GM10266 (cell line): ENCODE measurements at regions not wholly inside any gene's neighbourhood (a gene's known extent, or its start where the extent isn't known, plus 50 kb on each side); places are given as distances from the start of the nearest gene placed in this dataset.
A peak's percentile ranks its signal among the peaks of the same experiment; 100 is the strongest.

Source experiments
- DNase-seq: peaks from one replicate; pipeline ENCODE4 v3.0.0; 2012; ENCODE audit errors: extremely low spot score
- TF ChIP-seq, protein P1 (sequence below): IDR thresholded peaks from 2 replicates; pipeline ENCODE4 v1.5.1; 2012; ENCODE audit warnings: mild to moderate bottlenecking, low read depth; ENCODE audit not compliant: control insufficient read depth, insufficient read depth; ENCODE audit errors: missing control alignments

DNA sequence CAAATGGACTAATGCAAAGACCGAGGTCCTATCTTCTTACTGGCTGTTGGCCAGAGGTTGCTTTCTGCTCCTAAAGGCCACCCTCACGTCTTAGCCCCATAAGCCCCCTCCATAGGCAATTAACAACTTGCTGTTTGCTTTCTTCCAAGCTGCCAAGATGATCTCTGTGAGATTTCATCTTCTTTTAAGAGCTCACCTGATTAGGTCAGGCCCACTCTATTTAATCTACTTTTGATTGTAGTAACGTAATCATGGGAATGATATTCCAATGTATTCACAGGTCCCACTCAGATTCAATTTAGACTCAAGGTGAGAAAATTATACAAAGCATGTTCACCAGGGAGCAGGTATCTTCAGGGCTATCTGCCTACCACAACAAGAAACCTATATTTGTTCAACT lies 84.4 kb upstream of the RAD23B start:
- TF ChIP-seq, protein P1, sequence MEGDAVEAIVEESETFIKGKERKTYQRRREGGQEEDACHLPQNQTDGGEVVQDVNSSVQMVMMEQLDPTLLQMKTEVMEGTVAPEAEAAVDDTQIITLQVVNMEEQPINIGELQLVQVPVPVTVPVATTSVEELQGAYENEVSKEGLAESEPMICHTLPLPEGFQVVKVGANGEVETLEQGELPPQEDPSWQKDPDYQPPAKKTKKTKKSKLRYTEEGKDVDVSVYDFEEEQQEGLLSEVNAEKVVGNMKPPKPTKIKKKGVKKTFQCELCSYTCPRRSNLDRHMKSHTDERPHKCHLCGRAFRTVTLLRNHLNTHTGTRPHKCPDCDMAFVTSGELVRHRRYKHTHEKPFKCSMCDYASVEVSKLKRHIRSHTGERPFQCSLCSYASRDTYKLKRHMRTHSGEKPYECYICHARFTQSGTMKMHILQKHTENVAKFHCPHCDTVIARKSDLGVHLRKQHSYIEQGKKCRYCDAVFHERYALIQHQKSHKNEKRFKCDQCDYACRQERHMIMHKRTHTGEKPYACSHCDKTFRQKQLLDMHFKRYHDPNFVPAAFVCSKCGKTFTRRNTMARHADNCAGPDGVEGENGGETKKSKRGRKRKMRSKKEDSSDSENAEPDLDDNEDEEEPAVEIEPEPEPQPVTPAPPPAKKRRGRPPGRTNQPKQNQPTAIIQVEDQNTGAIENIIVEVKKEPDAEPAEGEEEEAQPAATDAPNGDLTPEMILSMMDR, result no peak
- DNase-seq, result no peak

DNA sequence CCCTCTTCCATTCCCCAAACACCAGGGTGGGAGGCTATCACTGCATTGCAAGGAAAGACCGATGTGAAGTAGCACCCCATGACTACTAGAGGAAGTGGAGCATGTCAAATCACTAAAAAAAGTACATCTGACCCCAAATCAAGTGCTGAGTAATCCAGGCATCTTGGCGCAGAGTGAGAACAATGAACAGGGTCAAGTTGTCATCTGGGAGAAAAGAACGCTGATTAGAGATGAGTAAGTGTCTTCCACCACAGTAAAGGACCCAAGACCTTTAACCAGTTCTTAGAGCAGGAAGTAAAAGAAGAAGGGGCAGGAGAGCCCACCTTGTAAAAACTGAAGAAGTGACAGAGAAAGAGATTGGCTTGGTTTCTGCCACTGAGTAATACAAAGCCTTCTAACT lies 75.0 kb upstream of the RAD23B start:
- TF ChIP-seq, protein P1, result no peak
- DNase-seq, result no peak

DNA sequence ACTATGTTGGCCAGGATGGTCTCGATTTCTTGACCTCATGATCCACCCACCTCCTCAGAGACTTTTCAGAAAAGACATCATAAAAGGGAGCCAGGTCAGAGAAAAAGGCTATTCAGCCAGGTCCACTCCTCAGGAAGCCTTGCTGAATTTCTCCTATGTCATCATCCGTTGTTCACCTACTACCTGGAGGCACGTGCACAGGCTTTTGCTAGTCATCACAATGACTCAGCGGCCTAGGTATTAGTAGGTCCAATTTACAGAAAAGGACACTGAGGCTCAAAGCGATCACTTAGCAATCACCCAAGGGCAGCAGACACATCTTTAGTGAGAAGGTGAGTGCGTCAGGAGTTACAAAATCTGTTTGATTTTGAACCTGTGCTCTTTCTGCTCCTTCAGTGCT lies 72.3 kb upstream of the RAD23B start:
- TF ChIP-seq, protein P1, result no peak
- no peak for DNase-seq

DNA sequence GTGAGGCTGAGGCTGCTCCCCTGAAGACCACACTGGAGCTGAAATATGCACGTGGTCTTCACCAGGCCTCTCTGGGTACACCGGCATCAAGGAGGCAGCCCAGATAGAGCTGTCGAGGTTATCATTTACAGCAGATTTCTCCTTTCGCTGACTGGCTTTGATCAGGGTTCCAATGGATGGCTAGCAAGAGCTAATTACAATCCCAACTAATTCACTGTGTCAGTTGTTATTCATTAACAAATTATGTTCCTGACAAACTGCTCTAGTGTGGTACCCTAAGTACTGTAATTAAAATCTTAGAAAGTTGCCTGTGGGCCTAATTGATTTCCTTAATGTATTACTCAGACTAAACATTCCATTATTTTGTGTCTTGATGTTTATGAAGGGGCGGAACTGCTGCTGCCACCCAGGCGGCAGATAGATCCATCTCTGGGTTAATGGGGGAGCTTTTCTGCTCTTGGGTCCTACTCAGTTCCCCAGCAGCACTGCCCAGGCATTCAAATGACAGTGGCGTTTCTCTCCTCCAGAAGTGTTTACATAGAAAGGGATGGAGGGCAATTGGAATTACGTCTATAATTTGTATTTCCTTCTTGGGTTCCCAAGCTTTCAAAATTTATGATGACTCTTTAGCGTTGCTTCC lies 71.7 kb upstream of the RAD23B start:
- TF ChIP-seq, protein P1, result no peak
- DNase-seq, result no peak

DNA sequence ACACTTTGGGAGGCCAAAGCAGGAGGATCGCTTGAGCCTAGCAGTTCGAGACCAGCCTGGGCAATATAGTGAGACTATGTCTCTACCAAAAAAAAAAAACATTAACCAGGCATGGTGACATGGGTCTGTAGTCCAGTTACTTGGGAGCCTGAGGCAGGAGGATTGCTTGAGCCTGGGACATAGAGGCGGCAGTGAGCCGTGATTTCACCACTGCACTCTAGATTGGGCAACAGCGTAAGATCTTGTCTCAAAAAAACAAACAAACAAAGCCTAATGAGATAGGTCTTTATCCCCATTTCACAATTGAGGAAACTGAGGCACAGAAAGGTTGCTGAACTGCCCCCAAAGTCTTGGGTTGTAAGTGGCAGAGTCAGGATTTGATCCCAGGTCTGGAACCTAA lies 70.5 kb upstream of the RAD23B start:
- TF ChIP-seq, protein P1, result no peak
- DNase-seq, result no peak

DNA sequence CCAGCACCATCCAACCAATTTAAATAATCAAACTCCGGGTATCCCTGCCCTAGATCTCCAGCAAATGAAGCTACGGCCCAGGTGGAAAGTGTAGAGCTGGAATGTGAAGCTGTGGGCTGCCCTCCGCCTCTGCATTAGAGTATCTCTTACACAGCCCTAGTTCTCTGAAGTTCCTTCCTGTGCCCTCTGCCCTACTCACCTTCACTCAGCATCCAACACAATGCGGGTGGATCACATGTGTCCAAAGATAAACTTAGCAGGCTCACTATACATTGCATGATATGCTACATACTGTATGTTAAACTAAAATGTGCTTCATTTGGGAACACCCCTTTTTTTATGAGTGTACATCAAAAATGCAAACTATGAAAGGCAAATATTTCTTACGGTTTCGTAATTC lies 70.0 kb upstream of the RAD23B start:
- DNase-seq, result no peak
- TF ChIP-seq, protein P1, result no peak

DNA sequence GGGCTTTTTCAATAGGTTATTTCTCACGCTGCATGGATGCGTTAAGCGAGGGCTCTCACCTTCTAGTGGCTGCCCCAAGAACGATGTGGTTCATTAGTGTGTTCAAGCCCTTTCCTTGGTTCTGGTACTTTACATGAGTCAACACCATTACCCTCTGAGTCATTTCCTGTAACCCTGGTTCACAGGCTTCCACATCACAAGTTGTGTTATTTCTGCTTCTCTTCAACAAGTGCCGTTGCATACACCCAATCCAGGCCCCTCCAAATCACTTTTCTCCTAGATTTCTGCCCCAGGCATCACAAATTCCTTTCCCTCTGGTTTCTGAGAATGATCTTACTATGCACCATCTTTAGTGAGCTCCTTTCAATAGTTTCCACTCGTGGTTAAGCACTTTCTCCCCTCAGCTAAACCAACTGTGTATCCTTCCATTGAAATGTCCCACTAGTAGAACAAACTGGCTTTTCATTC lies 69.5 kb upstream of the RAD23B start:
- TF ChIP-seq, protein P1, result no peak
- DNase-seq, result peak; percentile 39
